Activated T-helper 1 cell treated with anti-CD3 and anti-CD28 coated beads, Interleukin-12 subunit alpha, Interleukin-12 subunit beta, Interleukin-2, Interleukin-4 antibody, amounts not matched to agents 30 ng/mL and 10 ng/mL and 1 ng/mL, durations not matched to agents 14 hours and 24 hours and 36 hours (primary cell): ENCODE measurements at regions not wholly inside any gene's neighbourhood (a gene's known extent, or its start where the extent isn't known, plus 50 kb on each side); places are given as distances from the start of the nearest gene placed in this dataset.

Experiments
- DNase-seq: peaks from one replicate; pipeline ENCODE4 v3.0.0; 2021; ENCODE audit warnings: low spot score
- H3K27ac Mint-ChIP-seq: one replicate; pipeline ENCODE4 v1.8.0; 2021; ENCODE audit warnings: mild to moderate bottlenecking, mixed read lengths
- H3K27me3 Mint-ChIP-seq: one replicate; pipeline ENCODE4 v1.8.0; 2022; ENCODE audit warnings: mild to moderate bottlenecking, moderate library complexity, mixed read lengths; ENCODE audit not compliant: insufficient read depth
- H3K36me3 Mint-ChIP-seq: one replicate; pipeline ENCODE4 v1.8.0; 2021; ENCODE audit warnings: low read depth, mixed read lengths
- H3K4me1 Mint-ChIP-seq: one replicate; pipeline ENCODE4 v1.8.0; 2021; ENCODE audit warnings: low read depth, mixed read lengths
- H3K4me3 Mint-ChIP-seq: one replicate; pipeline ENCODE4 v1.8.0; 2021; ENCODE audit warnings: mild to moderate bottlenecking, moderate library complexity, mixed read lengths
- H3K9me3 Mint-ChIP-seq: one replicate; pipeline ENCODE4 v1.8.0; 2021; ENCODE audit warnings: mixed read lengths
- intact Hi-C: fragments of 100-400 bp; cut with micrococcal nuclease; formaldehyde crosslinking; loops from one replicate; pipeline ENCODE4 v1.15.1; 2024

GRCh38 chr5:40315126-40315525 is 364.6 kb upstream of the PTGER4 start:
- intact Hi-C loops: no loop called here
- Mint-ChIP-seq H3K27ac (no peak overlapping the region), H3K4me3 (no peak overlapping the region), H3K27me3 (no peaks in the 10 kb centered on the region), H3K9me3 (peaks cover 6% of the 10 kb centered on the region), H3K4me1 (peaks cover 21% of the 10 kb centered on the region), H3K36me3 (peaks cover 1% of the 10 kb centered on the region)
- DNase-seq: no peak

GRCh38 chr5:40314275-40314674 is 365.4 kb upstream of the PTGER4 start:
- H3K36me3 Mint-ChIP-seq: peaks cover 1% of the 10 kb centered on the region
- intact Hi-C loops: no loop called here
- DNase-seq: no peak
- H3K4me1 Mint-ChIP-seq: peaks cover 21% of the 10 kb centered on the region
- no peak overlapping the region for H3K27ac Mint-ChIP-seq
- peaks cover 12% of the 10 kb centered on the region for H3K9me3 Mint-ChIP-seq
- no peaks in the 10 kb centered on the region for H3K27me3 Mint-ChIP-seq
- no peak overlapping the region for H3K4me3 Mint-ChIP-seq

- no peaks in the 10 kb centered on the region for H3K27me3 Mint-ChIP-seq
- peaks cover 12% of the 10 kb centered on the region for H3K9me3 Mint-ChIP-seq
- no peak overlapping the region for H3K4me3 Mint-ChIP-seq
- DNase-seq: no peak
- H3K4me1 Mint-ChIP-seq: peaks cover 18% of the 10 kb centered on the region
- intact Hi-C loops: no loop called here
- peaks cover 1% of the 10 kb centered on the region for H3K36me3 Mint-ChIP-seq
- no peak overlapping the region for H3K27ac Mint-ChIP-seq
Measured at GRCh38 chr5:40312205-40312604, 367.5 kb upstream of the PTGER4 start.

GRCh38 chr5:40309851-40310250 is 369.9 kb upstream of the PTGER4 start:
- no peak for DNase-seq
- Mint-ChIP-seq H3K27ac (no peak overlapping the region), H3K9me3 (peaks cover 12% of the 10 kb centered on the region), H3K4me3 (no peak overlapping the region), H3K27me3 (no peaks in the 10 kb centered on the region), H3K36me3 (peaks cover 1% of the 10 kb centered on the region), H3K4me1 (peaks cover 12% of the 10 kb centered on the region)
- intact Hi-C loops: loop anchor here (2.0 kb wide), 1 partner anchor 75 kb away; no protein-coding TSS in a partner anchor

GRCh38 chr5:40308867-40309266 is 370.8 kb upstream of the PTGER4 start:
- H3K27me3 Mint-ChIP-seq: no peaks in the 10 kb centered on the region
- H3K9me3 Mint-ChIP-seq: peaks cover 12% of the 10 kb centered on the region
- H3K27ac Mint-ChIP-seq: no peak overlapping the region
- H3K36me3 Mint-ChIP-seq: peaks cover 1% of the 10 kb centered on the region
- H3K4me1 Mint-ChIP-seq: peaks cover 12% of the 10 kb centered on the region
- intact Hi-C loops: loop anchor here (1.0 to 2.0 kb wide), 4 partner anchors 24 to 85 kb away; no protein-coding TSS in a partner anchor
- DNase-seq: no peak
- no peak overlapping the region for H3K4me3 Mint-ChIP-seq

- intact Hi-C loops: loop anchor here (1.0 to 2.0 kb wide), 4 partner anchors 25 to 84 kb away; no protein-coding TSS in a partner anchor
- no peak overlapping the region for H3K27ac Mint-ChIP-seq
- peaks cover 12% of the 10 kb centered on the region for H3K4me1 Mint-ChIP-seq
- peaks cover 1% of the 10 kb centered on the region for H3K36me3 Mint-ChIP-seq
- no peaks in the 10 kb centered on the region for H3K27me3 Mint-ChIP-seq
- peaks cover 12% of the 10 kb centered on the region for H3K9me3 Mint-ChIP-seq
- no peak for DNase-seq
- no peak overlapping the region for H3K4me3 Mint-ChIP-seq
Measured at GRCh38 chr5:40307920-40308319, 371.8 kb upstream of the PTGER4 start.

- intact Hi-C loops: no loop called here
- H3K4me3 Mint-ChIP-seq: no peak overlapping the region
- no peaks in the 10 kb centered on the region for H3K27me3 Mint-ChIP-seq
- H3K36me3 Mint-ChIP-seq: no peaks in the 10 kb centered on the region
- peaks cover 15% of the 10 kb centered on the region for H3K9me3 Mint-ChIP-seq
- H3K27ac Mint-ChIP-seq: no peak overlapping the region
- H3K4me1 Mint-ChIP-seq: peaks cover 12% of the 10 kb centered on the region
- no peak for DNase-seq
Measured at GRCh38 chr5:40306869-40307487, 372.7 kb upstream of the PTGER4 start.

- H3K27me3 Mint-ChIP-seq: no peaks in the 10 kb centered on the region
- peaks cover 14% of the 10 kb centered on the region for H3K9me3 Mint-ChIP-seq
- no peak overlapping the region for H3K4me3 Mint-ChIP-seq
- H3K36me3 Mint-ChIP-seq: peaks cover 9% of the 10 kb centered on the region
- DNase-seq: no peak
- H3K4me1 Mint-ChIP-seq: peaks cover 9% of the 10 kb centered on the region
- intact Hi-C loops: no loop called here
- H3K27ac Mint-ChIP-seq: no peak overlapping the region
Measured at GRCh38 chr5:40292006-40292405, 387.7 kb upstream of the PTGER4 start.

GRCh38 chr5:40291338-40291737 is 388.4 kb upstream of the PTGER4 start:
- Mint-ChIP-seq H3K4me1 (peaks cover 9% of the 10 kb centered on the region), H3K36me3 (peaks cover 9% of the 10 kb centered on the region)

GRCh38 chr5:40288800-40289485 is 390.8 kb upstream of the PTGER4 start:
- Mint-ChIP-seq H3K36me3 (peaks cover 11% of the 10 kb centered on the region), H3K27ac (no peak overlapping the region), H3K27me3 (no peaks in the 10 kb centered on the region), H3K9me3 (peaks cover 17% of the 10 kb centered on the region), H3K4me3 (no peak overlapping the region), H3K4me1 (peaks cover 9% of the 10 kb centered on the region)
- intact Hi-C loops: no loop called here
- DNase-seq: no peak

More at GRCh38 chr5:40291338-40291737, 388.4 kb upstream of the PTGER4 start:
- intact Hi-C loops: no loop called here
- no peak overlapping the region for H3K4me3 Mint-ChIP-seq
- no peak for DNase-seq
- no peaks in the 10 kb centered on the region for H3K27me3 Mint-ChIP-seq
- H3K9me3 Mint-ChIP-seq: peaks cover 14% of the 10 kb centered on the region
- H3K27ac Mint-ChIP-seq: no peak overlapping the region

GRCh38 chr5:40284863-40285262 is 394.9 kb upstream of the PTGER4 start:
- Mint-ChIP-seq H3K27me3 (no peaks in the 10 kb centered on the region), H3K4me1 (peaks cover 8% of the 10 kb centered on the region), H3K27ac (no peak overlapping the region), H3K4me3 (no peak overlapping the region), H3K9me3 (peaks cover 14% of the 10 kb centered on the region), H3K36me3 (peaks cover 16% of the 10 kb centered on the region)
- DNase-seq: no peak
- intact Hi-C loops: no loop called here

- Mint-ChIP-seq H3K4me1 (peaks cover 67% of the 10 kb centered on the region), H3K27ac (no peak overlapping the region), H3K4me3 (no peak overlapping the region), H3K27me3 (no peaks in the 10 kb centered on the region), H3K9me3 (peaks cover 17% of the 10 kb centered on the region), H3K36me3 (peaks cover 18% of the 10 kb centered on the region)
- intact Hi-C loops: loop anchor here (5.0 to 10.0 kb wide), 2 partner anchors 37 to 1064 kb away; partner anchors contain the start of gene FYB1
- no peak for DNase-seq
Measured at GRCh38 chr5:40278881-40279280, 400.8 kb upstream of the PTGER4 start.

- Mint-ChIP-seq H3K4me3 (peak overlapping the region; percentile 17), H3K36me3 (peaks cover 19% of the 10 kb centered on the region), H3K9me3 (peaks cover 26% of the 10 kb centered on the region), H3K4me1 (peaks cover 70% of the 10 kb centered on the region), H3K27me3 (no peaks in the 10 kb centered on the region), H3K27ac (peak overlapping the region; percentile 93)
- intact Hi-C loops: loop anchor here (1.0 to 10.0 kb wide), 20 partner anchors 19 to 1063 kb away; partner anchors contain the start of genes FYB1, PRKAA1, PTGER4 and RPL37
- peak; percentile 31 for DNase-seq
Measured at GRCh38 chr5:40277161-40277906, 402.4 kb upstream of the PTGER4 start.
